BLaER1 treated with 17β-estradiol and CSF1 and Interleukin-3, amounts not matched to agents 10 nM and 100 nM (cell line): ENCODE measurements at regions not wholly inside any gene's neighbourhood (a gene's known extent, or its start where the extent isn't known, plus 50 kb on each side); places are given as distances from the start of the nearest gene placed in this dataset.
A peak's percentile ranks its signal among the peaks of the same experiment; 100 is the strongest.
"Not testable (repeated sequence)": the region's sequence is repeated elsewhere in the genome, so short reads cannot be mapped to it uniquely, and the experiment has no call there.

Experiments used
- H3K27ac ChIP-seq, 11 experiments: shearing (Covaris generic); formaldehyde crosslinking; 2 replicates each; pipeline ENCODE4 v1.8.1; 2022
- H3K27me3 ChIP-seq, 11 experiments: shearing (Covaris generic); formaldehyde crosslinking; 2 replicates each; pipeline ENCODE4 v1.8.1; 2022
- H3K36me3 ChIP-seq, 11 experiments: shearing (Covaris generic); formaldehyde crosslinking; 2 replicates each; pipeline ENCODE4 v1.8.1; 2022
- H3K4me1 ChIP-seq, 10 experiments: shearing (Covaris generic); formaldehyde crosslinking; 2 replicates each; pipeline ENCODE4 v1.8.1; 2022
- H3K4me2 ChIP-seq, 11 experiments: shearing (Covaris generic); formaldehyde crosslinking; 2 replicates each; pipeline ENCODE4 v1.8.1; 2022
- H3K4me3 ChIP-seq, 10 experiments: shearing (Covaris generic); formaldehyde crosslinking; 2 replicates each; pipeline ENCODE4 v1.8.1; 2022
- H3K9ac ChIP-seq, 11 experiments: shearing (Covaris generic); formaldehyde crosslinking; 2 replicates each; pipeline ENCODE4 v1.8.1; 2022
- H3K9me3 ChIP-seq, 11 experiments: shearing (Covaris generic); formaldehyde crosslinking; replicated peaks in 1 of 11; 2 replicates each; pipeline ENCODE4 v1.8.1; 2022
- H4K20me1 ChIP-seq, 11 experiments: shearing (Covaris generic); formaldehyde crosslinking; 2 replicates each; pipeline ENCODE4 v1.8.1; 2022
- Cebpa-rat ChIP-seq, 11 experiments: shearing (Covaris generic); IDR thresholded peaks; 2 replicates each; pipeline ENCODE4 v1.8.1; 2022

GRCh38 chr2:90076311-90076710 lies 1384.8 kb downstream of the RPIA start:
- H3K9me3 ChIP-seq: no peaks in the 10 kb centered on the region; a peak in 1 of 22 replicates
- H3K4me1 ChIP-seq: peaks cover 0 to 16% (median 5%) of the 10 kb centered on the region in 10 experiments; a peak in 11 of 20 replicates
- TF ChIP-seq Cebpa-rat (IDR thresholded peaks at IDR 0.05): no peak
- H3K36me3 ChIP-seq: no peaks in the 10 kb centered on the region
- H4K20me1 ChIP-seq: no peaks in the 10 kb centered on the region
- peak overlapping the region in 7 of 11 experiments; percentile 18 to 52 (median 34); a peak in 7 of 22 replicates for H3K4me2 ChIP-seq
- H3K27ac ChIP-seq: no peak overlapping the region
- no peak overlapping the region for H3K4me3 ChIP-seq
- no peak overlapping the region for H3K9ac ChIP-seq
- no peaks in the 10 kb centered on the region for H3K27me3 ChIP-seq

GRCh38 chr2:90077948-90078347 lies 1386.5 kb downstream of the RPIA start:
- Histone ChIP-seq H3K4me1 (peaks cover 0 to 16% (median 5%) of the 10 kb centered on the region in 10 experiments; a peak in 11 of 20 replicates), H3K27me3 (no peaks in the 10 kb centered on the region), H3K9ac (no peak overlapping the region), H3K4me2 (peak overlapping the region in 3 of 11 experiments; percentile 1 to 8 (median 8); a peak in 1 of 22 replicates), H3K9me3 (no peaks in the 10 kb centered on the region; a peak in 1 of 22 replicates), H4K20me1 (no peaks in the 10 kb centered on the region), H3K27ac (no peak overlapping the region), H3K4me3 (no peak overlapping the region), H3K36me3 (no peaks in the 10 kb centered on the region)
- no peak for TF ChIP-seq Cebpa-rat (IDR thresholded peaks at IDR 0.05)

GRCh38 chr2:90079374-90079773 lies 1387.9 kb downstream of the RPIA start:
- Histone ChIP-seq H3K9ac (no peak overlapping the region), H3K4me1 (peaks cover 0 to 16% (median 5%) of the 10 kb centered on the region in 10 experiments; a peak in 11 of 20 replicates), H3K9me3 (no peaks in the 10 kb centered on the region; a peak in 2 of 22 replicates), H3K4me2 (peak overlapping the region in 1 of 11 experiments; percentile 18; a peak in 2 of 22 replicates), H3K4me3 (no peak overlapping the region), H3K27me3 (no peaks in the 10 kb centered on the region), H3K36me3 (no peaks in the 10 kb centered on the region), H4K20me1 (no peaks in the 10 kb centered on the region), H3K27ac (no peak overlapping the region)
- no peak for TF ChIP-seq Cebpa-rat (IDR thresholded peaks at IDR 0.05)

DNA sequence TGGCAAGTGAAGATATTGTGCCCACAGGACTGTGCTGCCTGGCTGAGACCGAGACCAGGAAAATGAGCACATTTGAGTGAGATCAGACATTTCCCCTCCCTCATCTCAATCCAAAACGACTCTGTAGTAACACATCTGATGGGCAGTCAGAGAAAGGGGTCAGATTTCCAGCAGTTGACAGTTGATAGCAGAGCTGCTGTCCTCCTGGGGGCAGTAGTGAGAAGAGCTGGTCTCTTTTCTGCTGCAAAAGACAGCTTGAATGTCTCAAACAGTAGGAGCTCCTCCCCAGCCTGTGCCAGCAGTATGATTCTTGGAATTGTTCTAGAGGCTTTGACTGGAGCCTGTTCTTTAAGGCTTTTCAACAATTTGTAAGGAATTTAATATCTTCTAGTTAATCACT lies 1396.3 kb downstream of the RPIA start:
- not testable (repeated sequence) for H3K36me3 ChIP-seq, H4K20me1 ChIP-seq, H3K4me1 ChIP-seq, H3K27me3 ChIP-seq, H3K4me3 ChIP-seq, H3K27ac ChIP-seq, H3K9me3 ChIP-seq, H3K4me2 ChIP-seq, H3K9ac ChIP-seq

DNA sequence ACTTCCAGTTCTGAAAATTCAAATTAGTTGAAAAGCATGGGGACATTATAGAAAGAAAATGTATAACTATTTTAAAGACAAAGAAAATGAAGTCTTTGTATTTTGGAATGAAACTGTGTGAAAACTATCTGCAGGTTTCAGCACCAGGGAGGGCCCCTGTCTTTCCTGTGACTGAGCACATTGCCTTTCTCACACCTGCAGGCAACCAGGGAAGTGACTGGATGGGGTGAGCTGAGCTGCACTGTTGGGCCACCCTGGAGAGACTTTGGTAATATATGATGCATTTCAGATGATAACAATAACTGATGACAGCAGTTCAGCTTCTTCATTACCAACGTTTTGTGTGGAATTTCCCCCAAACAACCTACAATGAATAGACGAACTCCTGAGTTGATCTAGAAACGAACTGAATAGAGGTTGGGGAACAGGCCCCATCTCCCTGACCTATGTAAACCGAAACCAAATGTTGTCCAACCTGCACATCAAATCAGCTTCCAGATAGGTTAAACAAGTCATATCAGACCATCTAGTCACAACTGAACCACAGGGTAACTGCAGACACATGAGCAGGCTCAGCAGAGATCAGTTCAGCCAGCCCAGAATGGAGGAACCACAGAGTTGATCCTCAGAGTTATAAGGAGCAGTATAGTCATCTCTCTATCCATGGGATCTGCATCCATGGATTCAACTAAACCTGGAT lies 1402.2 kb downstream of the RPIA start:
- not testable (repeated sequence) for H3K27ac ChIP-seq, H3K4me3 ChIP-seq, H3K4me2 ChIP-seq, H3K9ac ChIP-seq, H3K36me3 ChIP-seq, H3K9me3 ChIP-seq, H3K27me3 ChIP-seq, H4K20me1 ChIP-seq, H3K4me1 ChIP-seq

GRCh38 chr2:90097617-90098016 lies 1406.1 kb downstream of the RPIA start:
- not testable (repeated sequence) for H3K27ac ChIP-seq, H3K9me3 ChIP-seq, H3K9ac ChIP-seq, H3K27me3 ChIP-seq, H3K36me3 ChIP-seq, H3K4me3 ChIP-seq, H3K4me2 ChIP-seq, H3K4me1 ChIP-seq, H4K20me1 ChIP-seq

DNA sequence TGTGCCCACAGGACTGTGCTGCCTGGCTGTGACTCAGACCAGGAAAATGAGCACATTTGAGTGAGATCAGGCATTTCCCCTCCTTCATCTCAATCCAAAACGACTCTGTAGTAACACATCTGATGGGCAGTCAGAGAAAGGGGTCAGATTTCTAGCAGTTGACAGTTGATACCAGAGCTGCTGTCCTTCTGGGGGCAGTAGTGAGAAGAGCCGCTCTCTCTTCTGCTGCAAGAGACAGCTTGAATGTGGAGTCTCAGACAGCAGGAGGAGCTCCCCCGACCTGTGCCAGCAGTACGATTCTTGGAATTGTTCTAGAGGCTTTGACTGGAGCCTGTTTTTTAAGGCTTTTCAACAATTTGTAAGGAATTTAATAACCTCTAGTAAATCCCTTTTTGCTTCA lies 1413.7 kb downstream of the RPIA start:
- H3K27me3 ChIP-seq, H4K20me1 ChIP-seq, H3K27ac ChIP-seq, H3K4me1 ChIP-seq, H3K9ac ChIP-seq, H3K4me2 ChIP-seq, H3K36me3 ChIP-seq, H3K4me3 ChIP-seq, H3K9me3 ChIP-seq: not testable (repeated sequence)

GRCh38 chr2:90123409-90123808 lies 1431.9 kb downstream of the RPIA start:
- H3K4me2 ChIP-seq, H3K27ac ChIP-seq, H4K20me1 ChIP-seq, H3K9me3 ChIP-seq, H3K36me3 ChIP-seq, H3K4me1 ChIP-seq, H3K9ac ChIP-seq, H3K27me3 ChIP-seq, H3K4me3 ChIP-seq: not testable (repeated sequence)

DNA sequence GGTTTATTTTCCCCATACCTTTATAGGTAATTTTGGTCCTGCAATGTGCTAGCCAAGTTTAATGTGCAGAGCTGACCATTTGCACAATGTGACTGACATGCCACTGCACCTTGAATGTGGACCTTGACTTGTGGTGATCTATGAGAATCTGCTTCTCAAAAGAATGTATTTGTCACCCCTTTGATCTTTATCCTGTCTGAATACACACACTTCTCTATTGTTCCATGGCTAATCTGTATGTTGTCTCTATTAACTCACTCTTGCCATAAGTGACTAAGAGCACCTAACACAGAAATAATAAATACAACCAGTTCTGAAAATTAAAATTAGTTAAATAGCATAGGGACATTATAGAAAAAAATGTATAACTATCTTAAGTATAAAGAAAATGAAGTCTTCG lies 1447.6 kb downstream of the RPIA start:
- H3K9me3 ChIP-seq, H3K4me2 ChIP-seq, H3K4me1 ChIP-seq, H4K20me1 ChIP-seq, H3K27me3 ChIP-seq, H3K9ac ChIP-seq, H3K4me3 ChIP-seq, H3K27ac ChIP-seq, H3K36me3 ChIP-seq: not testable (repeated sequence)

DNA sequence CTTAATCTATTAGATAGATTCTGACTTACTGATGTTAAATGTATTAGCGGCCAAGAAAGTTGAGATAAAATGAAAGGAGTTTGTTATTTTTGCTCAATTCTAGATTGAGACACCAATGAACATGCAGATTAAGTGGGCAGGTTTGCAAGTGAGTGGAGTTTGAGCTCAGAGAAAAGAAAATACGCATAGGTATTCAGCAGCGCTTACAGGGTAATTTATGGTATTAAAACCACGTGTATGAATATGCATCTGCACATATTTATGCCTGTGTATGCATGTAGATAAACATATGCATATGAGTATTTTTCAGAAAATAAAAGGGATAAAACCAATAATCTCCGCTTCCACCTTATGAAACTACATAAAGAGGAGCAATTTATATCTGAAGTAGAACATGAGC lies 1450.1 kb downstream of the RPIA start:
- not testable (repeated sequence) for H3K9ac ChIP-seq, H3K36me3 ChIP-seq, H3K9me3 ChIP-seq, H3K4me2 ChIP-seq, H3K27me3 ChIP-seq, H3K27ac ChIP-seq, H3K4me3 ChIP-seq, H4K20me1 ChIP-seq, H3K4me1 ChIP-seq

DNA sequence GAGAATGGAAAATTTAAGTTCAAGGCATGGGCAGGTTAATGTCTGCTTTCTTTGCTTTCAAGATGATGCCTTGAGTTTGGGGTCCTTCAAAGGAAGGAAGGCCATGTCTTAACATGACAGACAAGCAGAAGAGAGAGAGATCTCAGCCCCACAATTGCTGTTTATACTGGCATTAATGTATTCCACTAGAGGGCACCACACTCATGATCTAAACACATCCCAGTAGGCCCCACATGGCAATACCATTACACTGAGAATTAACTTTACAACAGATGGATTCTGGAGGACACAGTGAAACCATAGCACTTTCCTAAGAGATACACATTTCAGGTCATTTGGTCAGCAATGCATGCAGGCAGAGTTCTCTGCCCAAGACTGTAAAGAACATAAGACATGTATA lies 1460.3 kb downstream of the RPIA start:
- H3K27me3 ChIP-seq, H3K4me1 ChIP-seq, H3K4me3 ChIP-seq, H3K36me3 ChIP-seq, H4K20me1 ChIP-seq, H3K9ac ChIP-seq, H3K9me3 ChIP-seq, H3K4me2 ChIP-seq, H3K27ac ChIP-seq: not testable (repeated sequence)

DNA sequence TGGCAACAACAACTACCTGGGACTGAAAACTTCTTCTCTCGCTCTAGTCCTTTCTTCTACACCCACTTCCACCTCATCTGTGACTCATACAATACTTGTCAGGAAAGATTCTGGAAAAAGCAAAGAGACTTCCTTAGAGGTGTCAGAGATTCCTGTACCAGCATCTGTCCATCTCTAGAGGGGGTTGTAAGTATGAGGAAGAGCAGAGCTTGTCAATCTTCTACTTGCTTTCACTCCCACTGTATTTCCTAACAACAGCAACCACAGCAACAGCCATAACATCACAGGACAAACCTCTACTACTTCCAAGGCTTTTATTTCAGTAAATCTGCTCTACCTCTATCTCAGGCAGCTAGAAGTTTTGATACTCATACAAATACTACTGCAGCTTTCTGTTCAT lies 1479.5 kb downstream of the RPIA start:
- not testable (repeated sequence) for H3K9me3 ChIP-seq, H3K4me1 ChIP-seq, H3K4me3 ChIP-seq, H3K9ac ChIP-seq, H4K20me1 ChIP-seq, H3K36me3 ChIP-seq, H3K27me3 ChIP-seq, H3K4me2 ChIP-seq, H3K27ac ChIP-seq

DNA sequence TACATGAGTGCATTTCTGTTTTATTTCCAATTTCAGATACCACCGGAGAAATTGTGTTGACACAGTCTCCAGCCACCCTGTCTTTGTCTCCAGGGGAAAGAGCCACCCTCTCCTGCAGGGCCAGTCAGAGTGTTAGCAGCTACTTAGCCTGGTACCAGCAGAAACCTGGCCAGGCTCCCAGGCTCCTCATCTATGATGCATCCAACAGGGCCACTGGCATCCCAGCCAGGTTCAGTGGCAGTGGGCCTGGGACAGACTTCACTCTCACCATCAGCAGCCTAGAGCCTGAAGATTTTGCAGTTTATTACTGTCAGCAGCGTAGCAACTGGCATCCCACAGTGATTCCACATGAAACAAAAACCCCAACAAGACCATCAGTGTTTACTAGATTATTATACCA lies 1481.6 kb downstream of the RPIA start:
- not testable (repeated sequence) for H3K27ac ChIP-seq, H3K4me3 ChIP-seq, H4K20me1 ChIP-seq, H3K27me3 ChIP-seq, H3K4me2 ChIP-seq, H3K36me3 ChIP-seq, H3K4me1 ChIP-seq, H3K9ac ChIP-seq, H3K9me3 ChIP-seq

GRCh38 chr2:90179591-90179990 lies 1488.1 kb downstream of the RPIA start:
- not testable (repeated sequence) for H3K27me3 ChIP-seq, H3K4me3 ChIP-seq, H3K36me3 ChIP-seq, H3K9me3 ChIP-seq, H4K20me1 ChIP-seq, H3K9ac ChIP-seq, H3K27ac ChIP-seq
- Histone ChIP-seq H3K4me1 (peaks cover 0 to 17% (median 0%) of the 10 kb centered on the region in 10 experiments; a peak in 8 of 20 replicates), H3K4me2 (peak overlapping the region in 7 of 11 experiments; percentile 22 to 47 (median 39); a peak in 9 of 22 replicates)
